ENCODE measurements at regions not wholly inside any gene's neighbourhood (a gene's known extent, or its start where the extent isn't known, plus 50 kb on each side); places are given as distances from the start of the nearest gene placed in this dataset.

GRCh38 chr13:60338754-60339153, 58.3 kb upstream of the TDRD3 start (continued):
- TF ChIP-seq ZBTB10 (tag by site-specific recombination; IDR thresholded peaks at IDR 0.05), result no peak

- Histone ChIP-seq H3K27ac (ENCODE audit: extremely low read depth, low read depth, low read length) (no peak overlapping the region), H3K4me3 (ENCODE audit: low read depth, low read length) (no peak overlapping the region), H3K36me3 (ENCODE audit: control insufficient read depth in 2 of 2, insufficient read depth in 1 of 2, low read length in 2 of 2) (no peaks in the 10 kb centered on the region), H3K9me3 (ENCODE audit: control insufficient read depth, insufficient read depth, low read depth, low read length) (no peaks in the 10 kb centered on the region), H3K4me1 (ENCODE audit: control insufficient read depth, insufficient read depth, low read length) (no peaks in the 10 kb centered on the region)
- ChIA-PET CTCF (interaction anchor here (0.8 to 1.9 kb wide), 2 partner anchors 11 to 15 kb away, joined by 3 to 5 read pairs; no protein-coding TSS in a partner anchor), POLR2A (no interaction called here)
- TF ChIP-seq BCL11B (tag by site-specific recombination; IDR thresholded peaks at IDR 0.05; ENCODE audit: low read depth) (no peak), ZNF549 (tag by site-specific recombination; IDR thresholded peaks at IDR 0.05) (no peak), ZNF473 (tag by site-specific recombination; IDR thresholded peaks at IDR 0.05) (no peak)
Measured at GRCh38 chr13:60343978-60344377, 53.0 kb upstream of the TDRD3 start.

- TF ChIP-seq ZNF530 (tag by site-specific recombination; IDR thresholded peaks at IDR 0.05; ENCODE audit: low read depth) (no peak), ZNF701 (tag by site-specific recombination; IDR thresholded peaks at IDR 0.05) (no peak), ZNF362 (tag by site-specific recombination; IDR thresholded peaks at IDR 0.05) (no peak), ZNF843 (tag by site-specific recombination; IDR thresholded peaks at IDR 0.05) (no peak), ZBTB20 (tag by site-specific recombination; IDR thresholded peaks at IDR 0.05) (no peak), ZNF473 (tag by site-specific recombination; IDR thresholded peaks at IDR 0.05) (no peak), ZNF169 (tag by site-specific recombination; IDR thresholded peaks at IDR 0.05) (no peak), ZNF404 (tag by site-specific recombination; IDR thresholded peaks at IDR 0.05) (no peak), ZNF155 (tag by site-specific recombination; IDR thresholded peaks at IDR 0.05) (no peak)
- H3K27ac ChIP-seq (ENCODE audit: extremely low read depth, low read depth, low read length), result no peak overlapping the region
Measured at GRCh38 chr13:60347174-60347573, 49.8 kb upstream of the TDRD3 start.

More at GRCh38 chr13:60347174-60347573, 49.8 kb upstream of the TDRD3 start:
- Histone ChIP-seq H3K9me3 (ENCODE audit: control insufficient read depth, insufficient read depth, low read depth, low read length) (no peaks in the 10 kb centered on the region), H3K4me1 (ENCODE audit: control insufficient read depth, insufficient read depth, low read length) (no peaks in the 10 kb centered on the region), H3K4me3 (ENCODE audit: low read depth, low read length) (no peak overlapping the region), H3K36me3 (ENCODE audit: control insufficient read depth in 2 of 2, insufficient read depth in 1 of 2, low read length in 2 of 2) (no peaks in the 10 kb centered on the region)
- CTCF ChIA-PET, result interaction anchor here (2.5 kb wide), 1 partner anchor 17 kb away, joined by 10 read pairs; no protein-coding TSS in a partner anchor
- POLR2A ChIA-PET, result no interaction called here

Measured in HEK293 (cell line).